Left hindlimb (tissue), 1 donor: ENCODE measurements at regions not wholly inside any gene's neighbourhood (a gene's known extent, or its start where the extent isn't known, plus 50 kb on each side); places are given as distances from the start of the nearest gene placed in this dataset.
"Not testable (repeated sequence)": the region's sequence is repeated elsewhere in the genome, so short reads cannot be mapped to it uniquely, and the experiment has no call there.

Experiments used
- DNase-seq: peaks from one replicate; pipeline ENCODE4 v3.0.0-alpha.2; 2018

DNA sequence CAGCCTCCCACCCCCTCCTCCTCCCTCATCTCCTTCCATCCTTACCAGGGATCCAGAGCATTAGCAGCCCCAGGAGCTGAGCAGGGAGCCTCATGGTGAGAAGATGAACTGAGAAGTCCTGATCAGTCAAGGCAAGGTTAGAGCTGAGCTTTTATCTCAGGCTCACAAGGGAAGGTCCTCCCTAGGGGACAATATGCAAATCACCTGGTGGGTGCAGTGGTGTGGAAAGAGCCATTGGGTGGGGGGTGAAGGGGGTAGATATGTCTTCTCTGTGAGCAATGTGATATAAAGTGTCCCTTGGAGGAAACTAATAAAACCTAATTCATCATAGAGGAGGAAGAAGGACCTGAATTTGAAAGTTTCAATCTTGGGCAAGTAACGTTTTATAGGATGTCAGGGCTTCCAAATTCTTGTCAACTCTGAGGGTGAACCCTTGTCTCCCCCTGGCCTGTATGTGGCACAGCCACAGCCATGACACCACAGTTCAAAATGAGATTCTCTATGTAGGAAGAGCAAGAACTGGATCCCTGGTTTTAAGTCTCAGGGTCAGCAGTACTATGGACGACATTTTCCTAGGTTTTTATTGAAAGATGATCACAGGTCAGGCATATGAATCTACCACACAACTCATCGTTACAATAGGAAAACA, 543.5 kb downstream of the RPIA start:
- not testable (repeated sequence) for DNase-seq

DNA sequence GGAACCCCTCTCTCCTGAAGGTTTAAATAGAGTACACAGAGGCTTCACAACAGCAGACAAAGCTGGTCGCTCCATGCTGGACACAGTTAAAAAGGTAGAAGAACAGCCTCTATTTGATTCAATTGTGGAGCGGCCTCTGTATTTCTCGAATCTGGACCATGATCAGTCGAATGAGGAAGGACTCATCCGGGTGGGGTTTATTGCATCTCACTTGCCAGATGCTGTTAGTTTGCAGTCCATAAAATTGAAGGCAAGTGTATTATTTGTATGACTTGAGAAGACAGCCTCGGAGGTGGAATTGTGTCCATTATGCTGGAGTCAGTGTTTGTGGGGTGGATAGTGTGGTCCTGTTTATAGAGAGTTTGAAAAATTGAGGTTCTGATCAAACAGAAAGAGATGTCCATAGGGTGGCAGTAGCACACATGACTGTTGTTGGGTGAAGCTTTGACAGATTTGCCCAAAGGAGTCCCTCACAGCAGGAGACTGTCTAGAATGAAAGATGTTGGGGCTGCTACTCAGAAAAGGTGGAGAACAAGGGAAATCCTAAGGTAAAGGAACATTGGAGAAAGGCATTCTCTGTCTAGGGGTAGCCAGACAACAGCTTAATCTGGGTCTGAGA, 545.5 kb downstream of the RPIA start:
- not testable (repeated sequence) for DNase-seq

DNA sequence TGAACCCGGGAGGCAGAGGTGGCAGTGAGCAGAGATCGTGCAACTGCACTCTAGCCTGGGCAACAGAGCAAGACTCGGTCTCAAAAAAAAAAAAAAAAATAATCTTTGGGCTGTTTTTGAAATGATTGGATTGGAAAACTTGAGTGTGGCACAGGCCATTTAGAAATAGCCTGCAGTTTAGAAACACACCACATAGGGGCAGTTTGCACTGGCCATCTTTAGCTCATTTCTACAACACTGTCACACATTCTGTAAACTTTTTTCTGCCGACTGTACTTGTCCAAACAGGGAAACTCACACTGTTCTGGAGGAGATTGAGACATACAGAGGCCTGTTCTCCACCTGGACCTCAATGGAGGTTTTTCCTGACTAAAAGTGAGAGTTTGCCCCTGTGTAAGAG, 546.3 kb downstream of the RPIA start:
- not testable (repeated sequence) for DNase-seq

DNA sequence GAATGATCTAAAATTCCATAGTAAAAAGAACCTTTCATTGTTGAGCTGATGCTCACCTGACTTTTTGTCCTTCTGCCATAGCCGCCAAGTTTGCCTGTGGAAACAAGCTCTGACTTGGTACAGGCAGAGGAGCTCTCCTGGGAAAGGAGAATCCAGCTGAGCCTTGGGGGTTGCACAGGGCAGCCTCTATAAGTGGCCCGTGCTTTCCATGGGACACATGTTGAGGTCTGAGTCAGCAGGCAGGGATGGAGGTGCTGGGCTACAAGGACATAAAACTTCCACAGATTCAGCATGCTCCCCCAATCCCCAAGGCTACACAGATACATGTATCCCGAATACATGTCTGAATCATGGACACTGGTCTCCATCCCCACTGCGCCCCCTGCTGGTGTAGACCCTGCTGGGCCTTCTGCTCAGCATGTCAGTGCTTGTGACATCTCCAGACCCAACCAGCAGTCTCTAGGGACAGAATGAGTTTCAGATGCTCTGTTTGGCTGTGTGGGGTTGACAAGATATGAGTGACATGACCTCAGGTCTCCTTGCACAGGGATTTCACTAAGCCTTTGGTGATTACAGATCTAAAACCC, 551.7 kb downstream of the RPIA start:
- not testable (repeated sequence) for DNase-seq

DNA sequence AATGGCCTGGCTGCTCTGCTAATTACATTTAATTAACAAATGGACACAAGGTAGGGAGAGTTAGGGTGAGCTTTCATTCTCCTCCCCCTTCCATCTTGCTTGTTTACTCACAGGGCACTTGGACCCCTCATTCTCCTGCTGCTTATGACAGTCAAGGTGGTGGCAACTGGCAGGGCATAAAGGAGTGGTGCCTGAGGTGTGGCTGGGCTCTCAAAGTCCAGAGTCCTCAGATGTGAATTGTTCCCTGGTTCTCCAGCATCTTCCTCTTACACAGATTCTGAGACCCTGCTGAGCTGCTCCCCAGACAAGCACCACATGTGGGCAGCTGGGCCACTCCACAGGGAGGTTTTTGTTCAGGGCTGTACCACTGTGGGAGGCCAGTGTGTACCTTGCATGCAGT, 552.9 kb downstream of the RPIA start:
- not testable (repeated sequence) for DNase-seq

- not testable (repeated sequence) for DNase-seq
Observed at GRCh38 chr2:89245478-89245877, 554.0 kb downstream of the RPIA start.

GRCh38 chr2:89246027-89246426, 554.6 kb downstream of the RPIA start:
- not testable (repeated sequence) for DNase-seq

- not testable (repeated sequence) for DNase-seq
Observed at GRCh38 chr2:89246620-89247019, 555.1 kb downstream of the RPIA start.

DNA sequence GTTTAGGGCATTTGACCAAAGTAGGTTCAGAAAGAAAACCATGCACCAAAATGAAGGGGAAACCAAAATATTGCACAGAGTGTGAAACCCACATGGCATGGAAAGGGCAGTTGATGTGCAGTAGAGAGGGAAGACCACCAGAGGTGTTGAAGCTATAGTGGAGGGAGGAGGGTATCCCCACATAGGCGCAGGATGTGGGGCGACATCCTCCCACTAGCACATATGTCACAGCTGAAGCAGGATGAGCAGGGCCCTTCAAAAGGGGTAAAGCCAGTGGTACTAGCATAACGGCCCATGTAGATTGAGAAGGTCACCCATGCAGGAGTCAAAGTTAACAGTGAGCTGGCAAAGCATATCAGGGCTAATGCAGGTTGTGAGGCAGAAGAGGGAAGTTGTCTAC, 563.5 kb downstream of the RPIA start:
- DNase-seq: not testable (repeated sequence)

GRCh38 chr2:89273443-89273842, 582.0 kb downstream of the RPIA start:
- DNase-seq: not testable (repeated sequence)

DNA sequence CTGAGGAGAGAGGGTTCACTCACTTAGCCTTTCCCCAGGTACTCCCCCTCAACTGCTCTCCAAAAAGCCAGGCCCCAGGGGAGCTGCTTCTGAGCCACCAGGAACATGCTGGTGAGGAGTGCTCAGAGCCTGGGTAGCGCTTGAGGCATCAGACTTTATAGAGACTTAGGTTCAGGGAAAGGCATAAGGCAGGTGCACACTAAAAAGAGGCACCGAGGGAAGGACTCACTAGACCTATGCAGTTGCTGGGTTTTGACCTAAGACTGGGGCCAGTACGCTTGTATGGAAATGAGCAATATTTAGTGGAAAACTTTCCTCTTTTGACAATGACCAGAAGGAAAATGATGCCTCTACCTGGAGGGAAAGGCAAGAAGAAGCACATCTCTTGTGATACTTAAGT, 589.1 kb downstream of the RPIA start:
- DNase-seq: not testable (repeated sequence)

DNA sequence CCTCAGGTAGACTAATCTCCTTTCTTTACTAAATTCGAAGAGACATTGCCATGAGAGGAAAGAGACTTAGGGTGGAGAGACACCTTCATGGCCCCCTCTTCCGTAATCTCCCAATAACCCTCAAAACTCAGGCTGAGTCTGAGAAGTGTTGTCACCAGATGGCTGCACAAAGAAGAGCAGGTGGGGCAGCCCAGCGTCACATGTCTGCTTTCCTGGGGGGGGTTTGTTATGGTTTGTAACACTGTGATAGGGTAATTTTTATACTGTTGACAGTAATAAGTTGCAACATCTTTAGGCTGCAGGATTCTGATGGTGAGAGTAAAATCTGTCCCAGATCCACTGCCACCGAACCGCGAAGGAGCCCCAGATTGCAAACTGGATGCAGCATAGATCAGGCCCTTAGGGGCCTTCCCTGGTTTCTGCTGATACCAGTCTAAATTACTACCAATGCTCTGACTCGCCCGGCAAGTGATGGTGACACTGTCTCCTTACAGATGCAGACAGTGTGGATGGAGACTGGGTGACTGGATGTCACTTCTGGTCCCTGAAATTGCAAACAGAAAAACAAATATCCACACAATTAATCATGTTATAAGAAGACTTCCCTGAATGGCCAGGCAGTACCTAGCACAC, 595.1 kb downstream of the RPIA start:
- not testable (repeated sequence) for DNase-seq

DNA sequence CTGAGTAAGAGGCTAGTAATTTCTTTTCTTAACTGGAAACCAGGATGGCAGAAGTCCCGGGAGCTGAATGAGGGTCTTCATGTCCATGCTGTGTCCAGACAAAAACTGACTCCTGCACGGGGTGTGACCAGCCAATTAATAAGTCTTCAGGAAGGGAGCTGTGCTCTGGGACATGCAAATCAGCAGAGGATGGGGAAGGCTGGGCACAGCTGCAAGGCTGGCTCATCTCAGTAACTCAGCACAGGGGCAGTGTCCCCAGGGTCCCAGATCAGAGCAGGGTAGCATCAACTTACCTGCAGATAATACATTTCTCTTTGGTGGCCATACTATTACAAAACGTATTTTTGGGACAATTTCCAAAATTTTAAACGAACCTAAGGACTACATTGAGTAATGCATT, 595.6 kb downstream of the RPIA start:
- not testable (repeated sequence) for DNase-seq

DNA sequence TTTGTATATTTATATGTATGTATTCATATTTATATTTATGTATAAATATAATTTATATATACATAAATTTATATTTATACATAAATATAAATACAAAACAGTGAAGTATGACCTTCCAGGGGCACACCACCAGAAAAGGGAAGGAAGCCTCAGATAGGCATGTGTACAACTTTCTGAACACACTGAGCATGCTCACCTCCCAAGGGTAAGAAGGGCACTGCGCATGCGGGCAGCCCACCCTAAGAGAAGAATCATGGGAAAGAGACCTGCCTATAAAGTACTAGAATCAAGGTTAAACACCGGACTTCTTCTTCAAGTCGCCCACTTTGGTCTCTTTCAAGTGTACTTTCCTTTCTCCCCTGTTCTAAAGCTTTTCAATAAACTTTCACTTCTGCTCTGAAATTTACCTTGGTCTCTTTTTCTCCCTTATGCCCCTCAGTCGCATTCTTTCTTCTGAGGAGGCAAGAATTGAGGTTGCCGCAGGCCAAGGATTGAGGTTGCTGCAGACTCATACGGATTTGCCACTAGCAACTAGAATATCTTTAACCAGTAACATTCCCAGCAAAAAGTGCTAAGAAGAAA, 600.3 kb downstream of the RPIA start:
- DNase-seq: not testable (repeated sequence)

- not testable (repeated sequence) for DNase-seq
Observed at GRCh38 chr2:89293399-89293798, 601.9 kb downstream of the RPIA start.

DNA sequence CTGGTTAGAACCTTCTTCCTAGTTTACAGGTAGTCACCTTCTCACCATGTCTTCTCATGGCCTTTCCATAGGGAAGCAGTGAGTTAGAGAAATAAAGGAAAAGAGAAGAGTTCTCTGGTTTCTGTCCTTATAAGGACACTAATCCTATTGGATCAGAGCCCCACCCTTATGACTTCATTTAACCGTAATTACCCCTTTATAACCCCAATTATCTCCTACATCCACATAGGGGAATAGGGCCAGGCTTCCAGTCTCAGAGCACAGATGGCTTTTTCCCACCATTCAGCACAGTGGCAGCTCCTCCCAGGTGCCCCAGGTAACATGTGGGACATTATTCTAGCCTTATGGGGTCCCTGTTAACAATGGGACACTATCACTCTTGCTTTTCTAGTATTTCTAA, 602.9 kb downstream of the RPIA start:
- not testable (repeated sequence) for DNase-seq

DNA sequence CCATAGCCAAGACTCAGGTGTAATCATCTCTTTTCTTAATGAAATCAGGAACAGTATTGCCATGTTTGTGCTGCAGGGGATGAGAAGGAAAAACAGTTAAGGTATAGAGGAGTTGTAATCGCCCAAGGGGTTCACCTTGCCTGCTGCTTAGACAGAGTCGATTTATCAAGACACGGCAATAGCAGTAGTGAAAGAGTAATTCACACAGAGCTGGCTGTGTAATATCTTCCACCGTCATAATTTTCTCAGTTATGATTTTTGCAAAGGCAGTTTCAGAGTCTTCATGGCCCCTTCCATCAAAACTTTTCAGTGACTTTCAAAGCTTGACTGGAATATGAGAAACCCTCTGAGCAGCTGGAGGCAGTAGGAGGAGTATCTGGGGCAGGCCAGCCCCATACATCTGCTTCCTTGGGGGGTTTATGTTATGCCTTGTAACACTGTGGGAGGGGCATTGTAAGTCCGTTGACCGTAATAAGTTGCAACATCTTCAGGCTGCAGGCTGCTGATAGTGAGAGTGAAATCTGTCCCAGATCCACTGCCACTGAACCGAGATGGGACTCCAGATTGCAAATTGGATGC, 605.4 kb downstream of the RPIA start:
- not testable (repeated sequence) for DNase-seq

- not testable (repeated sequence) for DNase-seq
Observed at GRCh38 chr2:89299196-89299595, 607.7 kb downstream of the RPIA start.

GRCh38 chr2:89305623-89306022, 614.1 kb downstream of the RPIA start:
- DNase-seq: not testable (repeated sequence)

DNA sequence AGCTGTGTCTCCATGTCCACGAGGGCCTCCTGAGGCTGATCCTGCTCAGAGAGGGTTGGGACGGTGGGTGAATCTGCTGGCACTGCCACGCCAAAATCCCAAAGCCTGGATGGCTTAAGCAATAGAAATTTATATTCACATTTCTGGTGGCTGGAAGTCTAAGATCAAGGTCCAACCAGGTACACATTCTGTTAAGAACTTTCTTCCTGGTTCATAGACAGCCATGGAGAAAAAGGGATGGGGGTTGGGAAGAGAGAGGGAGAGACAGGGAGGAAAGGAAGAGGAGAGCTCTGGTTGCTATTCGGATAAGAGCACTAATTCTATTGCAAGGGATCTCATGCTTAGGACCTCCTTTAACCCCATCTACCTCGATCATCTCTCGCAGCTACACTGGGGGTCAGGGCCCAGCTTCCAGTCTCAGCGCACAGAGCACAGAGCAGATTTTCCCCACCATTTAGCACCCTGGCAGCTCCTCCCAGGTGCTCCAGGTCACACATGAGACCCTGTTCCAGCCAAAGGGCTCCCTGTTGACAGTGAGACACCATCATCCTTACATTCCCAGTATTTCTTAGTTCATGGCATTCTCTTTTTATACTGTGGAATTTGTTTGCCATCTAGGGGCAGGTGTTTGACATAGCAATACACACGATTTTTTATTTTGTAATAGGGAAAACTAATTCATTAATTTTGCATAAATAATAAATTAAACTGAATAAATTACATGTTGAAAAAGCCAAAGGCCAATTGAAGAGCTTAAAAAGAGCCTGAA, 615.6 kb downstream of the RPIA start:
- not testable (repeated sequence) for DNase-seq

- not testable (repeated sequence) for DNase-seq
Observed at GRCh38 chr2:89318990-89319389, 627.5 kb downstream of the RPIA start.

DNA sequence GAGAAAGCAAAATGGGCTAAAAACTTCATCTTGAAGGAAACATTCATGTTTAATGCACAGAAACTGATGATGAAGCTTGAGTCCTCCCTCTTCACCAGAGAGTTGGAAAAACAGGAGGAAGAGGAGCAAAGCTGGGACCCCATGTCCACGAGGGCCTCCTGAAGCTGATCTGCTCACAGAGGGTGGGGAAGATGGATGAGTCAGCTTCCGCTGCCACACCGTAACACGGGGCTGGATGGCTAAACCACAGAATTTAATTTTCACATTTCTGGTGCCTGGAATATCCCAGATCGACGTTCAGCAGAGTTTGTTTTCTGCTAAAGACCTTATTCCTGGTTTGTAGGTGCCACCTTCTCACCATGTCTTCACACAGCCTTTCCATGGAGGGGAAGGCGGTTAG, 634.4 kb downstream of the RPIA start:
- DNase-seq: not testable (repeated sequence)
